ENCODE measurements at regions not wholly inside any gene's neighbourhood (a gene's known extent, or its start where the extent isn't known, plus 50 kb on each side); places are given as distances from the start of the nearest gene placed in this dataset.

DNA sequence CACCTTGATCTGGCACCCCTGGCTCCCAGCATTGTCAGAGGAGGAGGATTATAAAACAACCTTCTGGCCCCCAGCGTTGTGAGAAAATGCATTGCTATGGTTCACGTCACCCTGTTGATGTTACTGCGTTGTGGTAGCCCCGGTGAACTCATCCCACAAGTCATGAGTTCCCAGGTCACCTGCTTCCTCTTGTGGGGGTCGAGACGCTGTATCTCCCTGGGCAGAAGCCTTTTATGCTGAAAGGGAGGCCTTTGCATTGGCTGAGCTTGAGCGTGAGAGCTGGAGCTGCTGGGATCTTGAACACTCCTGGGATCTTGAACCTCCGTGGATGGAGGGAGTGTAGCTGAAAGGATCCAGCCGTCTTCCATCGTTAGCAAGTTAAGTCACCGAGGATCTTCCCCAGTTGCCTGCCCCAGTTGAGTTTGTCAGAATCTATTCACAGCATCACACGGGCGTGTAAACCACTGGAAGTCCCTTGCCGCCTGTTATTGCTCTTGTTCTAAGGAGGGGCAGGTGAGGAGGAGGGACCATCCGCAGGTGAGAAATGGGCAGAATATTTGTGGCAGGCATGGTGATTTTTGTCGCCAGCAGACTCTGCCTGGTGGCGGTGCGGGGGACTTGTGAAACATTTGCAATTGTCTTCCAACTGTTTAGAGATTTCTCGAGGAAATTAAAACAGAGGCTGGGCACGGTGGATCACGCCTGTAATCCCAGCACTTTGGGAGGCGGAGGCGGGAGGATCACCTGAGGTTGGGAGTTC lies 299.9 kb downstream of the ASMT start:
- Mint-ChIP-seq H3K36me3 (ENCODE audit: insufficient read depth) (no peaks in the 10 kb centered on the region), H3K9me3 (peaks cover 17% of the 10 kb centered on the region), H3K27ac (ENCODE audit: low read depth) (no peak overlapping the region), H3K4me3 (no peak overlapping the region), H3K27me3 (no peaks in the 10 kb centered on the region), H3K4me1 (no peaks in the 10 kb centered on the region)
- DNase-seq (ENCODE audit: low spot score in 2 of 2) (no peak), ATAC-seq (replicated peaks; ENCODE audit: extremely low read depth, poor library complexity, severe bottlenecking) (no peak)

DNA sequence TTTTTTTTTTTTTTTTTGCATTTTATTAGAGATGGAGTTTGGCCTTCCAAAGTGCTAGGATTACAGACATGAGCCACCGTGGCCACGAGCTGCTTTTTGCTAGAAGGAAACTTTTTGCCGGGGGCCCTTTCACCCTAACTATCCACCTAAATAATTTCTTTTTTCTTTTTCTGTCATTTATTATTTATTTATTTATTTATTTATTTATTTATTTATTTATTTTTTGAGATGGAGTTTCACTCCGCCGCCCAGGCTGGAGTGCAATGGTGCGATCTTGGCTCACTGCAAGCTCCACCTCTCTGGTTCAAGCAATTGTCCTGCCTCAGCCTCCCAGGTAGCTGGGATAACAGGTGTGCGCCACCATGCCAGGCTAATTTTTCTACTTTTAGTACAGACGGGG lies 303.9 kb downstream of the ASMT start:
- DNase-seq (ENCODE audit: low spot score in 2 of 2) (no peak), ATAC-seq (replicated peaks; ENCODE audit: extremely low read depth, poor library complexity, severe bottlenecking) (no peak)
- Mint-ChIP-seq H3K9me3 (peaks cover 5% of the 10 kb centered on the region), H3K4me3 (no peak overlapping the region), H3K4me1 (no peaks in the 10 kb centered on the region), H3K27ac (ENCODE audit: low read depth) (no peak overlapping the region), H3K27me3 (no peaks in the 10 kb centered on the region), H3K36me3 (ENCODE audit: insufficient read depth) (no peaks in the 10 kb centered on the region)

DNA sequence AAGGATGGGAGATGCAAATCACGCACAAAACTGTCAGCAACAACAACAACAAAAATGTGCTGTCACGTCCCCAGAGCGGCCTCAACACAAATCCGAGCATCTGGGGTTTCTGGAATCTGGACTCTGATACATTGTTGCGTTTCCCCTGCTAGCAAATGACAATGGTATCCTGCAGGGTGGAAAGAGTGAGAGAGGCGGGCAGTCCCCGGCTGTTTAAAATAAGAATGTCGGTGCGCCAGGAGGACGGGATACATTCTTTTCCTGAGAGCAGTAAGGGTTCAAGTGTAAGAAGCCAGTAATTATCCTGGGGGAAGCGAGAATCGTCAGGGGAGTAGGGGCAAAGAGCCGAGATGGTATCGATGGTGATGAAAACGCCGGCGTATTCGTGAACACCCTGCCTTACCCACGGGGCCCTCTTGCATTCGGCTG lies 310.2 kb downstream of the ASMT start:
- Mint-ChIP-seq H3K4me1 (peaks cover 6% of the 10 kb centered on the region), H3K27me3 (peaks cover 9% of the 10 kb centered on the region), H3K9me3 (no peaks in the 10 kb centered on the region), H3K27ac (ENCODE audit: low read depth) (no peak overlapping the region), H3K4me3 (no peak overlapping the region), H3K36me3 (ENCODE audit: insufficient read depth) (peaks cover 2% of the 10 kb centered on the region)
- no peak for ATAC-seq (replicated peaks; ENCODE audit: extremely low read depth, poor library complexity, severe bottlenecking)
- DNase-seq (ENCODE audit: low spot score in 2 of 2): no peak

DNA sequence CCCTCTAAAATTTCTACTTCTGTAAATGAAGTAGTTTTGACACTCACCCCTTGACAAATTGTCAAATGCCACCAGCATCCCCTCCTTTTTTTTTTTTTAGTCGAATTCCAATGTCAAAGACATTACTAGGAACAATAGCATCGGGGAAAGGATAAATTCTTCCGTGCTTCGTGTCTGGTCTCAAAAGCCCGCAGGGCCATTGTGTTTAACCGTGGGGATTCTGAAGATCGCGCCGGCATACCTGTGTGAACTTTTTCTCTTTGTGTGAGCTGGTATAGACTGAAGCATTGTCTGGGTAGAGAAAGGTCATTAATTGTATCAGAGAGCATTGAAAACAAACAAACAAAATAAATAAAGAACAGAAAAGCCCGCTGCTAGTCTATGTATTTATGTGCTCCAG lies 313.9 kb downstream of the ASMT start:
- Mint-ChIP-seq H3K36me3 (ENCODE audit: insufficient read depth) (peaks cover 2% of the 10 kb centered on the region), H3K27me3 (peaks cover 29% of the 10 kb centered on the region), H3K4me1 (peaks cover 6% of the 10 kb centered on the region), H3K4me3 (no peak overlapping the region), H3K9me3 (no peaks in the 10 kb centered on the region), H3K27ac (ENCODE audit: low read depth) (no peak overlapping the region)
- DNase-seq (ENCODE audit: low spot score in 2 of 2): no peak
- no peak for ATAC-seq (replicated peaks; ENCODE audit: extremely low read depth, poor library complexity, severe bottlenecking)

DNA sequence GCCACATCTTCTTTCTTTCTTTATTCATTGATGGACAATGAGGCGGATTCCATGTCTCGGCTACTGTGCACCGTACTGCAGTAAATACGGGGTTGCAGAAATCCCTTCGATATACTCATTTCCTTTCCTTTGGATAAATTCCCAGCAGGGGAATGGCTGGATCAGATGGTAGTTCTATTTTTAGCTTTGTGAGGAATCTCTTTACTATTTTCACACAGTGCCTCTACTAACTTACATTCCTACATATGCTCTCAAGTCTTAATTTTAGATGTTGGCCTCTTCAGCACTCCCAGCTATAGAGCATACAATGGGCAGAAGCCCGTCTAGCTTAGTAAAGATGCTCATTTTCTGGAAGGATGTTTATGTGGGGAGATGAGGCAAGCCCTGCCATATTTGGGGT lies 317.4 kb downstream of the ASMT start:
- no peak for DNase-seq (ENCODE audit: low spot score in 2 of 2)
- H3K36me3 Mint-ChIP-seq (ENCODE audit: insufficient read depth): no peaks in the 10 kb centered on the region
- peaks cover 20% of the 10 kb centered on the region for H3K27me3 Mint-ChIP-seq

DNA sequence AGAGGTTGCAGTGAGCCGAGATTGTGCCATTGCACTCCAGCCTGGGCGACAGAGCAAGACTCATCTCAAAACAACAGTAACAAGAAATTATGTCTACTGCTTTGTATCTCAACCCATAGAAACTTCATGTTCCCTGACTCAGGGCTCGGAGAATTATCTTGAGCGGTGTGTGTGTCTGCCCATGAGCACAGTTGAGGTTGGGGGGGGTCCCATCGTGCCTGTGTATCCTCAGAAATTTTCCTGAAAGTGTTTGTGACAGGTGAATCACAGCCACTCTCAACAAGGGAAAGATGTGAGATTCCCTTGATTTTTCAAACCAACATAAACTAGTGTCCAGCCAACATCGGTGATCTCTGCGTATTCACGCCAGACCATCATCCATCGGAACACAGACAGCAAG lies 319.1 kb downstream of the ASMT start:
- no peak for DNase-seq (ENCODE audit: low spot score in 2 of 2)
- Mint-ChIP-seq H3K36me3 (ENCODE audit: insufficient read depth) (no peaks in the 10 kb centered on the region), H3K27me3 (peaks cover 20% of the 10 kb centered on the region), H3K4me1 (no peaks in the 10 kb centered on the region), H3K9me3 (peaks cover 20% of the 10 kb centered on the region), H3K27ac (ENCODE audit: low read depth) (no peak overlapping the region), H3K4me3 (no peak overlapping the region)
- ATAC-seq (replicated peaks; ENCODE audit: extremely low read depth, poor library complexity, severe bottlenecking): no peak

More for the DNA sequence above, 317.4 kb downstream of the ASMT start:
- Mint-ChIP-seq H3K4me1 (no peaks in the 10 kb centered on the region), H3K27ac (ENCODE audit: low read depth) (no peak overlapping the region), H3K9me3 (peaks cover 8% of the 10 kb centered on the region), H3K4me3 (no peak overlapping the region)
- ATAC-seq (replicated peaks; ENCODE audit: extremely low read depth, poor library complexity, severe bottlenecking): no peak

DNA sequence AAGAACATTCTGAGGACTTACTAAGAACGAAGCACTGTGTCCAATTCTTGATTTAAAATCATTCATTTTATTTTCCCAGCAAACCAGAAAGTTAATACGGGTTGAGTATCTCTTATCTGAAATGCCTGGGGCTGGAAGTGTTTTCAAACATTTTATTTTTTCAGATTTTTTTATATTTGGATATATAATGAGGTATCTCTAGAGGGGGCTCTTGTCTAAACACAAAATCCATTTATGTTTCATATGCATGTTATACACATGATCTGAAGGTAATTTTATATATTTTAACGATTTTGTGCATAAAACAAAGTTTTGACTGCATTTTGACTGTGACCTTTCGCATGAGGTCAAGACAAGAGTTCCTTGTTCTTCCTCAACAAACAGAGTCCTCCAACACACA lies 320.9 kb downstream of the ASMT start:
- Mint-ChIP-seq H3K27ac (ENCODE audit: low read depth) (no peak overlapping the region), H3K9me3 (peaks cover 26% of the 10 kb centered on the region), H3K4me3 (no peak overlapping the region), H3K36me3 (ENCODE audit: insufficient read depth) (no peaks in the 10 kb centered on the region), H3K27me3 (peaks cover 16% of the 10 kb centered on the region), H3K4me1 (no peaks in the 10 kb centered on the region)
- DNase-seq (ENCODE audit: low spot score in 2 of 2) (no peak), ATAC-seq (replicated peaks; ENCODE audit: extremely low read depth, poor library complexity, severe bottlenecking) (no peak)

DNA sequence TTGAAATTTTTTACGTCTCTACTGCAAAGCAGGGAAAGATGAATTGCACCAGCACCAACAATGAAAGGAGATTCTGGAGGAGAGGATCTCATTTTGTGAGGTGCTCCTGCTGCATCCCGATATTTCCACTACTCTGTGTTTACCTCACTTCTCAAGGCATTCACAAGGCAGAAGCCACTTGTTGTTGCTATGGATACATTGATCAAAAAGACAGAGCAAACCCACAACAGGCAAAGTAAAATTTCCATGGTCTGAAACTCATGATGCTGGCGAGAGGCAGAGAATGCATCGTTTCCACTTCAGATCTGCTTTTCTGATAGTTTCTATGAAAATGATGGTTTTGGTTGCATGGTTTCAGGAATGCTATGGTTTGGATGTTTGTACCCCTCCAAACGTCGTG lies 323.3 kb downstream of the ASMT start:
- no peaks in the 10 kb centered on the region for H3K36me3 Mint-ChIP-seq (ENCODE audit: insufficient read depth)
- no peak for ATAC-seq (replicated peaks; ENCODE audit: extremely low read depth, poor library complexity, severe bottlenecking)
- no peaks in the 10 kb centered on the region for H3K27me3 Mint-ChIP-seq
- H3K4me1 Mint-ChIP-seq: no peaks in the 10 kb centered on the region
- peaks cover 26% of the 10 kb centered on the region for H3K9me3 Mint-ChIP-seq
- DNase-seq (ENCODE audit: low spot score in 2 of 2): no peak
- no peak overlapping the region for H3K27ac Mint-ChIP-seq (ENCODE audit: low read depth)
- H3K4me3 Mint-ChIP-seq: no peak overlapping the region

DNA sequence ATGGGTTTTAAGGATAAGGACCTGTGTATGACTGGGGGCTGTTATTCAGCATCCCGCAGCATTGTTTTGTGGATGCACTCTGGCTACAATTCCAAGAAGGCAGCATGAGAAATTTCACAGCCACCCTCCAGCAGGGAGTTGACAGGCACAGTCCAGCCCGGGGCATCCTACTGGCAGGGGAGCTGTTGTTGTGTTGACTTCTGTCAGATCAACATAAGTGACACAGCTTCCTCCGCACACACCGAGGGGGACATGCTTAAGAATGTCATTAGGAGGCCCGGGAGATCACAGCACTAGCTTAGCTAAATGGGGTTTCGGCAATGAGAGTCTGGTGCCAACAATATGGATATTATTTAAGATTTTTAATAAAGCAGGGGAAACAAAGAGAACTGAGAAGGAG lies 326.5 kb downstream of the ASMT start:
- H3K9me3 Mint-ChIP-seq: peaks cover 24% of the 10 kb centered on the region
- ATAC-seq (replicated peaks; ENCODE audit: extremely low read depth, poor library complexity, severe bottlenecking): no peak
- DNase-seq (ENCODE audit: low spot score in 2 of 2): no peak
- H3K4me1 Mint-ChIP-seq: no peaks in the 10 kb centered on the region
- H3K27ac Mint-ChIP-seq (ENCODE audit: low read depth): no peak overlapping the region
- no peaks in the 10 kb centered on the region for H3K36me3 Mint-ChIP-seq (ENCODE audit: insufficient read depth)
- H3K27me3 Mint-ChIP-seq: no peaks in the 10 kb centered on the region
- H3K4me3 Mint-ChIP-seq: no peak overlapping the region

DNA sequence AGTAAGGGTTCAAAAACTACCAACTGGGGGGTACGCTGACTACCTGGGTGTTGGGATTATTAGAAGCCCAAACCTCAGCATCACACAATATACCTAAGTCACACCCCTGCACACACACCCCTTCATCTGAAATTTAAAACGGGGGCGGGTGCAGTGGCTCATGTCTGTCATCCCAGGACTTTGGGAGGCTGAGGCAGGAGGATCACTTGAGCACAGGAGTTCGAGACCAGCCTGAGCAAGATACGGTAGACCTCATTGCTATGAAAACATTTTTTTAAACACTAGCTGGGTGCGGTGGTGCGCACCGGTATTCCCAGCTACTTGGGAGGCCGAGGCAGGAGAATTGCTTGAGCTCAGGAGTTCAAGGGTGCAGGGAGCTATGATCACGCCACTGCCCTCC lies 331.0 kb downstream of the ASMT start:
- Mint-ChIP-seq H3K4me1 (no peaks in the 10 kb centered on the region), H3K36me3 (ENCODE audit: insufficient read depth) (no peaks in the 10 kb centered on the region), H3K27ac (ENCODE audit: low read depth) (no peak overlapping the region), H3K4me3 (no peak overlapping the region), H3K27me3 (no peaks in the 10 kb centered on the region), H3K9me3 (peaks cover 6% of the 10 kb centered on the region)
- ATAC-seq (replicated peaks; ENCODE audit: extremely low read depth, poor library complexity, severe bottlenecking): no peak
- DNase-seq (ENCODE audit: low spot score in 2 of 2): no peak

DNA sequence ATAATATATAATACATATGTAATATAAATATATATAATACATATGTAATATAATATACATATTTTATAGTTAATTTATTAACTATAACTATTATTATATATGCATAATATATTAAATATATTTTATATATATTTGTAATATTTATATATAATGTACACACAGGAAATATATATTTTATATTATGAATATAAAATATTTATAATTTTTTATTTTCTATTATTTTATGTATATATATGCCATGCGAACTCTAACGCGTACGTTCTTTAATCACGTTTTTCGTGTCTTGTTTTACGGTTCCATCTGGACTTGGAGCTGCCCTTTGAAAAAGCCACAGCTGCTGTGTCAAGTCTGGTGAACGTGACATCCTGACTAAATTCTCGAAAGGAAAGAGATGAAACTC lies 332.1 kb downstream of the ASMT start:
- Mint-ChIP-seq H3K4me1 (no peaks in the 10 kb centered on the region), H3K27ac (ENCODE audit: low read depth) (no peak overlapping the region), H3K4me3 (no peak overlapping the region), H3K36me3 (ENCODE audit: insufficient read depth) (no peaks in the 10 kb centered on the region), H3K9me3 (peaks cover 6% of the 10 kb centered on the region), H3K27me3 (no peaks in the 10 kb centered on the region)
- DNase-seq (ENCODE audit: low spot score in 2 of 2) (no peak), ATAC-seq (replicated peaks; ENCODE audit: extremely low read depth, poor library complexity, severe bottlenecking) (no peak)

Measured in central memory CD8-positive, alpha-beta T cell (primary cell).